ENCODE measurements at regions not wholly inside any gene's neighbourhood (a gene's known extent, or its start where the extent isn't known, plus 50 kb on each side); places are given as distances from the start of the nearest gene placed in this dataset.

DNA sequence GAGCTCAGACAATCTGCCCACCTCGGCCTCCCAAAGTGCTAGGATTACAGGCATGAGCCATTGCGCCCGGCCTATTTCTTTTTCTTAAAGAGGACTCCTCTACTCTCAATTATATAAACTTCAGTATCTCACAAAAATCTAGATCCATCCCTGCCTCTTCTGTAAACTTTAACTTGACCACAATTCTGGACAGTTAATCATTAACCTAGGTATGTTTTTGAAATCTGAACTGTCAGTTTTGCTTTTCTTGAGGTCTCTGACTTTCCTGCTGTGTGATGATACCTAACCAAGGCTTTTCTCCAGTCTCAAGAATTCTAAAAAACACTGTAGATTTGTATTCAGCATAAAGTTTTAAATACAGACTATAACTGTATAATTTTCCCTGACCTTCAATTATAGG lies 388.2 kb upstream of the SYNCRIP start:
- TF ChIP-seq, protein P1, sequence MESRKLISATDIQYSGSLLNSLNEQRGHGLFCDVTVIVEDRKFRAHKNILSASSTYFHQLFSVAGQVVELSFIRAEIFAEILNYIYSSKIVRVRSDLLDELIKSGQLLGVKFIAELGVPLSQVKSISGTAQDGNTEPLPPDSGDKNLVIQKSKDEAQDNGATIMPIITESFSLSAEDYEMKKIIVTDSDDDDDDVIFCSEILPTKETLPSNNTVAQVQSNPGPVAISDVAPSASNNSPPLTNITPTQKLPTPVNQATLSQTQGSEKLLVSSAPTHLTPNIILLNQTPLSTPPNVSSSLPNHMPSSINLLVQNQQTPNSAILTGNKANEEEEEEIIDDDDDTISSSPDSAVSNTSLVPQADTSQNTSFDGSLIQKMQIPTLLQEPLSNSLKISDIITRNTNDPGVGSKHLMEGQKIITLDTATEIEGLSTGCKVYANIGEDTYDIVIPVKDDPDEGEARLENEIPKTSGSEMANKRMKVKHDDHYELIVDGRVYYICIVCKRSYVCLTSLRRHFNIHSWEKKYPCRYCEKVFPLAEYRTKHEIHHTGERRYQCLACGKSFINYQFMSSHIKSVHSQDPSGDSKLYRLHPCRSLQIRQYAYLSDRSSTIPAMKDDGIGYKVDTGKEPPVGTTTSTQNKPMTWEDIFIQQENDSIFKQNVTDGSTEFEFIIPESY (CRISPR knock-in tag; IDR thresholded peaks at IDR 0.05), result no peak
- TF ChIP-seq MXI1 (IDR thresholded peaks at IDR 0.05; ENCODE audit: borderline replicate concordance, low read depth, low read length), result no peak
- no peak for TF ChIP-seq REXO4 (CRISPR knock-in tag; IDR thresholded peaks at IDR 0.05; ENCODE audit: borderline replicate concordance)
- TF ChIP-seq ZNF3 (CRISPR knock-in tag; IDR thresholded peaks at IDR 0.05), result no peak
- TF ChIP-seq ZNF614 (CRISPR knock-in tag; IDR thresholded peaks at IDR 0.05; ENCODE audit: borderline replicate concordance), result no peak
- no peak for TF ChIP-seq ZNF24 (IDR thresholded peaks at IDR 0.05)
